K562 (cell line): ENCODE measurements at regions not wholly inside any gene's neighbourhood (a gene's known extent, or its start where the extent isn't known, plus 50 kb on each side); places are given as distances from the start of the nearest gene placed in this dataset.

Experiments used
- CTCF ChIP-seq, 3 experiments: IDR thresholded peaks in 2 of 3; conservative IDR thresholded peaks in 1 of 3; 2 replicates each; pipeline ENCODE4 v1.5.1; 2011 to 2012; ENCODE audit warnings: low read length in 3 of 3, mild to moderate bottlenecking in 3 of 3, control low read depth in 2 of 3, improper control_type of control experiment in 1 of 3, inconsistent platforms in 1 of 3, low read depth in 1 of 3, mixed read lengths in 1 of 3, moderate library complexity in 1 of 3; ENCODE audit not compliant: insufficient read depth in 2 of 3
- EP300 ChIP-seq: IDR thresholded peaks from 2 replicates; pipeline ENCODE4 v1.6.1; 2012; ENCODE audit warnings: low read length, improper control_type of control experiment
- HMG20B ChIP-seq: fragments of 250-450 bp; sonication (Bioruptor Pico); IDR thresholded peaks from 2 replicates; pipeline ENCODE4 v1.5.0; 2021; ENCODE audit warnings: mild to moderate bottlenecking
- KAT8 ChIP-seq: fragments of 450-650 bp; IDR thresholded peaks from 2 replicates; pipeline ENCODE4 v1.6.1; 2016; ENCODE audit warnings: low read depth, mild to moderate bottlenecking
- NELFE ChIP-seq: IDR thresholded peaks from 2 replicates; pipeline ENCODE4 v1.6.1; 2011; ENCODE audit warnings: mild to moderate bottlenecking; ENCODE audit not compliant: insufficient read depth, insufficient read length
- PML ChIP-seq: IDR thresholded peaks from 2 replicates; pipeline ENCODE4 v1.6.1; 2012; ENCODE audit warnings: low read length, inconsistent platforms
- REST ChIP-seq, 2 experiments: fragments of 450-650 bp; formaldehyde crosslinking in 1 of 2; IDR thresholded peaks; 2 replicates each; pipeline versions ENCODE4 v1.4.0 to v1.6.1; 2014 to 2020; ENCODE audit warnings: mild to moderate bottlenecking in 2 of 2, borderline replicate concordance in 1 of 2, low read depth in 1 of 2
- ZEB2 ChIP-seq: fragments of 450-650 bp; IDR thresholded peaks from 2 replicates; pipeline ENCODE4 v1.6.1; 2016
- ZFP36 ChIP-seq: fragments of 150-350 bp; IDR thresholded peaks from 2 replicates; pipeline ENCODE4 v1.6.1; 2018; ENCODE audit warnings: low read length, low read depth; ENCODE audit not compliant: partially characterized antibody
- ZZZ3 ChIP-seq: fragments of 450-650 bp; IDR thresholded peaks from 2 replicates; pipeline ENCODE4 v1.6.1; 2016; ENCODE audit warnings: antibody characterized with exemption, mild to moderate bottlenecking, moderate library complexity

GRCh38 chr7:25940086-25940906, 211.7 kb upstream of the NFE2L3 start:
- TF ChIP-seq ZFP36 (no peak), CTCF (IDR thresholded peaks at IDR 0.05 in 2 of 3, conservative IDR thresholded peaks at IDR 0.05 in 1 of 3; ENCODE audit: insufficient read depth in 2 of 3, low read depth in 1 of 3, low read length in 3 of 3) (no peak), REST (IDR thresholded peaks at IDR 0.05; ENCODE audit: borderline replicate concordance) (no peak), REST (CRISPR knock-in tag; IDR thresholded peaks at IDR 0.05; ENCODE audit: low read depth) (no peak), PML (no peak), KAT8 (no peak), ZEB2 (no peak), NELFE (no peak), HMG20B (CRISPR knock-in tag) (no peak), EP300 (no peak; the same call in 1 of the 2 replicates), ZZZ3 (no peak)
